Right lobe of liver (tissue), 6 donors: ENCODE measurements at regions not wholly inside any gene's neighbourhood (a gene's known extent, or its start where the extent isn't known, plus 50 kb on each side); places are given as distances from the start of the nearest gene placed in this dataset.

Experiments used
- ATAC-seq, 4 donors: fragments of 200-7000 bp; cut with Tn5 transposase; one replicate each; pipeline ENCODE4 v1.9.1; 2020; ENCODE audit warnings: mild to moderate bottlenecking in 4 of 4, moderate library complexity in 4 of 4
- DNase-seq, 3 donors: peaks; one replicate each; pipeline ENCODE4 v3.0.0-alpha.2; 2020
- H3K27ac ChIP-seq, 3 donors: fragments of 200-600 bp; one replicate each; pipeline ENCODE4 v1.8.0; 2022
- H3K27me3 ChIP-seq, 2 donors: fragments of 200-600 bp; one replicate each; pipeline ENCODE4 v1.8.0; 2022
- H3K36me3 ChIP-seq, 4 donors: fragments of 200-600 bp; sonication (generic) in 1 of 4; one replicate each; pipeline versions ENCODE4 v1.5.1 to v1.8.0; 2017 to 2022; ENCODE audit warnings: control low read depth in 1 of 4
- H3K4me1 ChIP-seq, 4 donors: fragments of 200-600 bp; sonication (generic) in 1 of 4; one replicate each; pipeline versions ENCODE4 v1.5.1 to v1.8.0; 2017 to 2022; ENCODE audit warnings: control low read depth in 1 of 4
- H3K4me3 ChIP-seq, 3 donors: fragments of 200-600 bp; one replicate each; pipeline ENCODE4 v1.8.0; 2022
- H3K9me3 ChIP-seq, 4 donors: fragments of 200-600 bp; sonication (generic) in 1 of 4; one replicate each; pipeline versions ENCODE4 v1.5.1 to v1.8.0; 2017 to 2022; ENCODE audit warnings: control low read depth in 1 of 4
- CTCF ChIP-seq, 4 donors: fragments of 200-600 bp in 3 of 4; fragments of 450-650 bp in 1 of 4; IDR thresholded peaks; one replicate each; pipeline versions ENCODE4 v1.5.1 to v1.8.0; 2016 to 2022; ENCODE audit warnings: antibody characterized with exemption in 4 of 4, mild to moderate bottlenecking in 2 of 4
- POLR2A ChIP-seq: fragments of 450-650 bp; IDR thresholded peaks from one replicate; pipeline ENCODE4 v1.6.1; 2017; ENCODE audit warnings: antibody characterized with exemption, mild to moderate bottlenecking
- WGBS: methylation state at CpG from one replicate; pipeline ENCODE4 v1.1.6; 2018; ENCODE audit warnings: low coverage, low lambda C conversion rate; ENCODE audit not compliant: insufficient coverage; ENCODE audit errors: missing lambda C conversion rate; 5-methylcytosine and 5-hydroxymethylcytosine counted together
- intact Hi-C, 2 donors: fragments of 100-400 bp; cut with DNase I; formaldehyde crosslinking; loops; one replicate each; pipeline versions ENCODE4 v1.11.2 to v1.14.1; 2022
- donor health status: DM: no; HTN: yes; CAD: no.
- donor health status: DM: no; HTN: no; CAD: no.
- donor health status: DM: no; HTN: no; CAD: no.
- donor health status: DM: no; HTN: yes; CAD: no.
- donor health status: DM: no; HTN: yes; CAD: no.

GRCh38 chr1:209105701-209106100 lies 477.8 kb upstream of the CAMK1G start:
- Histone ChIP-seq H3K4me3 (no peak overlapping the region), H3K9me3 (no peaks in the 10 kb centered on the region), H3K36me3 (no peaks in the 10 kb centered on the region), H3K27ac (no peak overlapping the region), H3K27me3 (no peaks in the 10 kb centered on the region), H3K4me1 (no peaks in the 10 kb centered on the region)
- WGBS: 19% methylated on average over 3 of the region's 3 CpGs
- ATAC-seq: peak in 3 of 4 donors; percentile 12 to 49 (median 46)
- intact Hi-C loops: no loop called here
- no peak for DNase-seq
- TF ChIP-seq POLR2A: no peak
- TF ChIP-seq CTCF (IDR thresholded peaks at IDR 0.05): no peak

- no peaks in the 10 kb centered on the region for H3K9me3 ChIP-seq
- peak in 2 of 3 donors; percentile 49 to 68 for DNase-seq
- WGBS: 42% methylated on average over 8 of the region's 8 CpGs
These were observed 477.2 kb upstream of the CAMK1G start for GRCh38 chr1:209106237-209106741.

GRCh38 chr1:209106861-209107260 lies 476.7 kb upstream of the CAMK1G start:
- intact Hi-C loops: no loop called here
- TF ChIP-seq CTCF (IDR thresholded peaks at IDR 0.05) (no peak), POLR2A (no peak)
- no peak for ATAC-seq
- no peak for DNase-seq
- Histone ChIP-seq H3K27ac (no peak overlapping the region), H3K9me3 (no peaks in the 10 kb centered on the region), H3K27me3 (no peaks in the 10 kb centered on the region), H3K36me3 (no peaks in the 10 kb centered on the region), H3K4me1 (no peaks in the 10 kb centered on the region), H3K4me3 (no peak overlapping the region)
- WGBS: 66% methylated on average over 2 of the region's 4 CpGs

More at GRCh38 chr1:209106237-209106741, 477.2 kb upstream of the CAMK1G start:
- Histone ChIP-seq H3K4me1 (no peaks in the 10 kb centered on the region), H3K36me3 (no peaks in the 10 kb centered on the region), H3K4me3 (no peak overlapping the region), H3K27ac (no peak overlapping the region), H3K27me3 (no peaks in the 10 kb centered on the region)
- peak; percentile 78 to 84 (median 82) for ATAC-seq
- intact Hi-C loops: no loop called here
- TF ChIP-seq POLR2A (no peak), CTCF (IDR thresholded peaks at IDR 0.05) (no peak)

GRCh38 chr1:209107535-209107934 lies 476.0 kb upstream of the CAMK1G start:
- Histone ChIP-seq H3K9me3 (no peaks in the 10 kb centered on the region), H3K27me3 (no peaks in the 10 kb centered on the region), H3K36me3 (no peaks in the 10 kb centered on the region), H3K4me1 (no peaks in the 10 kb centered on the region), H3K27ac (no peak overlapping the region), H3K4me3 (no peak overlapping the region)
- intact Hi-C loops: no loop called here
- DNase-seq: no peak
- WGBS: 77% methylated on average over 10 of the region's 10 CpGs
- ATAC-seq: no peak
- TF ChIP-seq POLR2A: no peak
- no peak for TF ChIP-seq CTCF (IDR thresholded peaks at IDR 0.05)
